ENCODE measurements at regions not wholly inside any gene's neighbourhood (a gene's known extent, or its start where the extent isn't known, plus 50 kb on each side); places are given as distances from the start of the nearest gene placed in this dataset.

DNA sequence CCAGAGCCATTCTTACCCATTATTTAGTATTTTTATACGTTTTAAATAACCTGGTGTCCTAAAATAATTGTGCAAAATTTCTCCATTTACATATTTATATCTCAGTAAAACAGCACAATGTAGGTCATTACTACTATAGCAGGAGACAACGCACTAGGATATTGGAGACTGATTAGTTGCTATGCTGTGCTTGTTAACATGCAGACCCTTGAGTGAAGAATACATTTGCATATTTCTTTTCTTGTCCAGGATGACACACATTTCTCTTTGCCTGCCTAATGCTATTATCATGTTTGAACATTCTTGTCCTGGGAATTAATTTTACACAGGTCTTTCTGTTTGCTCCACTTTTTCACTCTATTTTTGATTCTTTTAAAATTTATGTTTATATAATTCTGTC is 823.8 kb upstream of the ATXN8OS start:
- TF ChIP-seq CREB1 (IDR thresholded peaks at IDR 0.05; ENCODE audit: low read depth), result no peak
- no peak for TF ChIP-seq TAF1 (IDR thresholded peaks at IDR 0.05; ENCODE audit: low read depth)
- TF ChIP-seq YY1 (IDR thresholded peaks at IDR 0.05; ENCODE audit: low read depth), result no peak
- no peak for TF ChIP-seq ZBTB7A (IDR thresholded peaks at IDR 0.05; ENCODE audit: low read depth)
- TF ChIP-seq RAD21 (IDR thresholded peaks at IDR 0.05; ENCODE audit: low read depth), result no peak
- TF ChIP-seq, protein P1, sequence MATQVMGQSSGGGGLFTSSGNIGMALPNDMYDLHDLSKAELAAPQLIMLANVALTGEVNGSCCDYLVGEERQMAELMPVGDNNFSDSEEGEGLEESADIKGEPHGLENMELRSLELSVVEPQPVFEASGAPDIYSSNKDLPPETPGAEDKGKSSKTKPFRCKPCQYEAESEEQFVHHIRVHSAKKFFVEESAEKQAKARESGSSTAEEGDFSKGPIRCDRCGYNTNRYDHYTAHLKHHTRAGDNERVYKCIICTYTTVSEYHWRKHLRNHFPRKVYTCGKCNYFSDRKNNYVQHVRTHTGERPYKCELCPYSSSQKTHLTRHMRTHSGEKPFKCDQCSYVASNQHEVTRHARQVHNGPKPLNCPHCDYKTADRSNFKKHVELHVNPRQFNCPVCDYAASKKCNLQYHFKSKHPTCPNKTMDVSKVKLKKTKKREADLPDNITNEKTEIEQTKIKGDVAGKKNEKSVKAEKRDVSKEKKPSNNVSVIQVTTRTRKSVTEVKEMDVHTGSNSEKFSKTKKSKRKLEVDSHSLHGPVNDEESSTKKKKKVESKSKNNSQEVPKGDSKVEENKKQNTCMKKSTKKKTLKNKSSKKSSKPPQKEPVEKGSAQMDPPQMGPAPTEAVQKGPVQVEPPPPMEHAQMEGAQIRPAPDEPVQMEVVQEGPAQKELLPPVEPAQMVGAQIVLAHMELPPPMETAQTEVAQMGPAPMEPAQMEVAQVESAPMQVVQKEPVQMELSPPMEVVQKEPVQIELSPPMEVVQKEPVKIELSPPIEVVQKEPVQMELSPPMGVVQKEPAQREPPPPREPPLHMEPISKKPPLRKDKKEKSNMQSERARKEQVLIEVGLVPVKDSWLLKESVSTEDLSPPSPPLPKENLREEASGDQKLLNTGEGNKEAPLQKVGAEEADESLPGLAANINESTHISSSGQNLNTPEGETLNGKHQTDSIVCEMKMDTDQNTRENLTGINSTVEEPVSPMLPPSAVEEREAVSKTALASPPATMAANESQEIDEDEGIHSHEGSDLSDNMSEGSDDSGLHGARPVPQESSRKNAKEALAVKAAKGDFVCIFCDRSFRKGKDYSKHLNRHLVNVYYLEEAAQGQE (IDR thresholded peaks at IDR 0.05; ENCODE audit: low read depth), result no peak
- no peak for TF ChIP-seq TEAD4 (IDR thresholded peaks at IDR 0.05)

GRCh38 chr13:69283301-69283700 is 824.3 kb upstream of the ATXN8OS start:
- TF ChIP-seq RAD21 (IDR thresholded peaks at IDR 0.05; ENCODE audit: low read depth) (no peak), TEAD4 (IDR thresholded peaks at IDR 0.05) (no peak), USF1 (IDR thresholded peaks at IDR 0.05) (no peak), NFIC (IDR thresholded peaks at IDR 0.05) (no peak), CEBPB (IDR thresholded peaks at IDR 0.05) (no peak), EGR1 (IDR thresholded peaks at IDR 0.05) (no peak)
- TF ChIP-seq, protein P1 (IDR thresholded peaks at IDR 0.05; ENCODE audit: low read depth), result no peak

DNA sequence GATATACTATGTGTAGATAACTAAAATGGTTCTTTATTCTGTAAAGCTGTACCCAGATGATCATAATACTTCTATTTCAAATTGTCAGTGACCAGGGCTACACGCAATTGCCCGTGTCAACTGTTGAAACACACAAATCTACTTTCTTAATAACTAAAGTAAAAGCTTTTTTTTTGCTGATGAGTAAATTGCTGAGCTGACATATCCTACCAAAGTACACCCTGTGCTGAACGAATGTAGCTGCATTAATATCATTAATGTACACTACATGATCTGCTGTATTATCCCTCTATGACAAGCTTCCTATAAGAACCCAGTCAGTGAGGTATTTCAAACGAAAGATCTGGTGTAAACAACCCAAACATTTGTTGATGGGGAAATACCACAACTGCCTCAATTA is 827.2 kb upstream of the ATXN8OS start:
- TF ChIP-seq EGR1 (IDR thresholded peaks at IDR 0.05) (no peak), RAD21 (IDR thresholded peaks at IDR 0.05; ENCODE audit: low read depth) (no peak), USF1 (IDR thresholded peaks at IDR 0.05) (no peak)

DNA sequence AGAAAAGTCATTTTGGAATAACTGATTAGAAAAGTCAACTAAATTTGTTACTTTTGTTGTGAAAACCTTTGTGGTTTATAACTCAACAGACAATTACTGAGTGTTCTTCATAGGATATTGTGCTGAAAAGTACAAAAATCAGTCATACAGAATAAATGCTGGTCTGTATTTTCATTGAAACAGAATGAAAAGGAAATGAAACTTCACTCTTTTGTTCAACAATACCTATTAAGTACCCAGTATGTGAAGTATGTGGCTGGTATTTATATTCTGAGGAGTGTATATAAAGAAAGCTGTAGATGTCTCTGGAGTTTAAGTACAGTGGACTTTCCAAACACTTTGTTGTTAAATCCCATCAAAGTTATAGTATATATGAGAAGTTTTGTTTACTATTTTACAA is 828.4 kb upstream of the ATXN8OS start:
- no peak for TF ChIP-seq NFIC (IDR thresholded peaks at IDR 0.05)
- TF ChIP-seq CEBPB (IDR thresholded peaks at IDR 0.05), result no peak
- no peak for TF ChIP-seq TAF1 (IDR thresholded peaks at IDR 0.05; ENCODE audit: low read depth)
- TF ChIP-seq USF1 (IDR thresholded peaks at IDR 0.05), result no peak
- TF ChIP-seq TCF12 (IDR thresholded peaks at IDR 0.05; ENCODE audit: low read depth), result no peak
- TF ChIP-seq, protein P1 (IDR thresholded peaks at IDR 0.05; ENCODE audit: low read depth), result no peak
- no peak for TF ChIP-seq YY1 (IDR thresholded peaks at IDR 0.05; ENCODE audit: low read depth)
- no peak for TF ChIP-seq CREB1 (IDR thresholded peaks at IDR 0.05; ENCODE audit: low read depth)
- no peak for TF ChIP-seq ZBTB7A (IDR thresholded peaks at IDR 0.05; ENCODE audit: low read depth)
- TF ChIP-seq EGR1 (IDR thresholded peaks at IDR 0.05), result no peak
- no peak for TF ChIP-seq EP300 (IDR thresholded peaks at IDR 0.05; ENCODE audit: borderline replicate concordance)
- no peak for TF ChIP-seq FOXM1 (IDR thresholded peaks at IDR 0.05; ENCODE audit: borderline replicate concordance, low read depth)
- TF ChIP-seq RAD21 (IDR thresholded peaks at IDR 0.05; ENCODE audit: low read depth), result no peak

- TF ChIP-seq, protein P2, sequence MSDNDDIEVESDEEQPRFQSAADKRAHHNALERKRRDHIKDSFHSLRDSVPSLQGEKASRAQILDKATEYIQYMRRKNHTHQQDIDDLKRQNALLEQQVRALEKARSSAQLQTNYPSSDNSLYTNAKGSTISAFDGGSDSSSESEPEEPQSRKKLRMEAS (IDR thresholded peaks at IDR 0.05), result no peak
- TF ChIP-seq CEBPB (IDR thresholded peaks at IDR 0.05), result no peak
- no peak for TF ChIP-seq CREB1 (IDR thresholded peaks at IDR 0.05; ENCODE audit: low read depth)
- TF ChIP-seq FOXM1 (IDR thresholded peaks at IDR 0.05; ENCODE audit: borderline replicate concordance, low read depth), result no peak
- no peak for TF ChIP-seq TCF12 (IDR thresholded peaks at IDR 0.05; ENCODE audit: low read depth)
- TF ChIP-seq EP300 (IDR thresholded peaks at IDR 0.05; ENCODE audit: borderline replicate concordance), result no peak
- TF ChIP-seq NFIC (IDR thresholded peaks at IDR 0.05), result no peak
- TF ChIP-seq RAD21 (IDR thresholded peaks at IDR 0.05; ENCODE audit: low read depth), result no peak
- no peak for TF ChIP-seq ZBTB7A (IDR thresholded peaks at IDR 0.05; ENCODE audit: low read depth)
- no peak for TF ChIP-seq TAF1 (IDR thresholded peaks at IDR 0.05; ENCODE audit: low read depth)
Observed at GRCh38 chr13:69274231-69274630, 833.4 kb upstream of the ATXN8OS start.
